DOHH2 (cell line): ENCODE measurements at regions not wholly inside any gene's neighbourhood (a gene's known extent, or its start where the extent isn't known, plus 50 kb on each side); places are given as distances from the start of the nearest gene placed in this dataset.

Experiments used
- CTCF ChIP-seq: fragments of 200-600 bp; sonication (generic); IDR thresholded peaks from one replicate; pipeline ENCODE4 v1.5.1; 2014; ENCODE audit warnings: antibody characterized with exemption, mild to moderate bottlenecking, low read depth, low read length; ENCODE audit not compliant: poor library complexity, severe bottlenecking
- EZH2phosphoT487 ChIP-seq: fragments of 200-600 bp; sonication (generic); IDR thresholded peaks from 2 replicates; pipeline ENCODE4 v1.6.1; 2017; ENCODE audit warnings: borderline replicate concordance, mild to moderate bottlenecking, antibody characterized with exemption, low read length, moderate library complexity, mixed read lengths

- TF ChIP-seq CTCF, result no peak
- TF ChIP-seq EZH2phosphoT487, result no peak
Measured at GRCh38 chr9:3762076-3762475, 236.3 kb upstream of the RFX3 start.
